Progenitor cell of endocrine pancreas (in vitro differentiated cells): ENCODE measurements at regions not wholly inside any gene's neighbourhood (a gene's known extent, or its start where the extent isn't known, plus 50 kb on each side); places are given as distances from the start of the nearest gene placed in this dataset.
A peak's percentile ranks its signal among the peaks of the same experiment; 100 is the strongest.

Experiments used
- DNase-seq: peaks from one replicate; pipeline ENCODE4 v3.0.0; 2021; ENCODE audit warnings: low spot score; ENCODE audit not compliant: unreplicated experiment
- H3K27ac Mint-ChIP-seq: 2 replicates; pipeline ENCODE4 v1.8.0; 2021; ENCODE audit warnings: mild to moderate bottlenecking, moderate library complexity, mixed read lengths
- H3K27me3 Mint-ChIP-seq: 2 replicates; pipeline ENCODE4 v1.8.0; 2021; ENCODE audit warnings: mixed read lengths
- H3K36me3 Mint-ChIP-seq: 2 replicates; pipeline ENCODE4 v1.8.0; 2022; ENCODE audit warnings: mixed read lengths; ENCODE audit not compliant: insufficient read depth
- H3K4me1 Mint-ChIP-seq: 2 replicates; pipeline ENCODE4 v1.8.0; 2021; ENCODE audit warnings: low read depth, mixed read lengths
- H3K4me3 Mint-ChIP-seq: 2 replicates; pipeline ENCODE4 v1.8.0; 2021; ENCODE audit warnings: low read depth, mild to moderate bottlenecking, moderate library complexity, mixed read lengths
- H3K9me3 Mint-ChIP-seq: 2 replicates; pipeline ENCODE4 v1.8.0; 2021; ENCODE audit warnings: low read depth, mixed read lengths
- TF ChIP-seq, protein P1 (sequence below): fragments of 200-600 bp; sonication (generic); IDR thresholded peaks from one replicate; pipeline ENCODE4 v1.5.0; 2021; ENCODE audit warnings: antibody characterized with exemption, mild to moderate bottlenecking; ENCODE audit not compliant: unreplicated experiment

- no peak for DNase-seq
- Mint-ChIP-seq H3K36me3 (no peaks in the 10 kb centered on the region), H3K27me3 (peaks cover 29% of the 10 kb centered on the region), H3K4me3 (no peak overlapping the region), H3K4me1 (no peaks in the 10 kb centered on the region), H3K9me3 (no peaks in the 10 kb centered on the region), H3K27ac (no peak overlapping the region)
- TF ChIP-seq, protein P1, sequence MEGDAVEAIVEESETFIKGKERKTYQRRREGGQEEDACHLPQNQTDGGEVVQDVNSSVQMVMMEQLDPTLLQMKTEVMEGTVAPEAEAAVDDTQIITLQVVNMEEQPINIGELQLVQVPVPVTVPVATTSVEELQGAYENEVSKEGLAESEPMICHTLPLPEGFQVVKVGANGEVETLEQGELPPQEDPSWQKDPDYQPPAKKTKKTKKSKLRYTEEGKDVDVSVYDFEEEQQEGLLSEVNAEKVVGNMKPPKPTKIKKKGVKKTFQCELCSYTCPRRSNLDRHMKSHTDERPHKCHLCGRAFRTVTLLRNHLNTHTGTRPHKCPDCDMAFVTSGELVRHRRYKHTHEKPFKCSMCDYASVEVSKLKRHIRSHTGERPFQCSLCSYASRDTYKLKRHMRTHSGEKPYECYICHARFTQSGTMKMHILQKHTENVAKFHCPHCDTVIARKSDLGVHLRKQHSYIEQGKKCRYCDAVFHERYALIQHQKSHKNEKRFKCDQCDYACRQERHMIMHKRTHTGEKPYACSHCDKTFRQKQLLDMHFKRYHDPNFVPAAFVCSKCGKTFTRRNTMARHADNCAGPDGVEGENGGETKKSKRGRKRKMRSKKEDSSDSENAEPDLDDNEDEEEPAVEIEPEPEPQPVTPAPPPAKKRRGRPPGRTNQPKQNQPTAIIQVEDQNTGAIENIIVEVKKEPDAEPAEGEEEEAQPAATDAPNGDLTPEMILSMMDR = no peak
These were observed 60.9 kb upstream of the KLHL29 start for GRCh38 chr2:23323917-23324680.

DNA sequence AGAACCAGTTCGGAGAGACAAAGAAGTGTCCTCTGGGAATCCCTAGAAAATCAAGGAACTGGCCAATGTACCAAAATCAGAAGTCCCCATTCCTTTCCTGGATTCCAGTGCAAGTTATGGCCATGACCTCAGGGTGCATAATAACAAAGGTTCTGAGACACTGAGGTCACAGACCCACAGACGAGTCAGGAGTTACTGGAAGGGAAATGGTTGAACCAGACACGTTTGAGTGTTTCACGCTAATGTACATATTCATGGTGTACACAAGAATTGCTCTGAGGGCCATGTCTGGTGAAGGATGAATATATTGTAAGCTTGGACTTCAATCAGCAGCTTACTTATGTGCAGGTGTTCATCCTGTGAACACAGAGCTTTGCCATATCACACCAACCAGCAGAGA, 58.6 kb upstream of the KLHL29 start:
- Mint-ChIP-seq H3K4me1 (no peaks in the 10 kb centered on the region), H3K27me3 (peaks cover 46% of the 10 kb centered on the region), H3K27ac (no peak overlapping the region), H3K36me3 (no peaks in the 10 kb centered on the region), H3K9me3 (no peaks in the 10 kb centered on the region), H3K4me3 (no peak overlapping the region)
- DNase-seq = no peak
- TF ChIP-seq, protein P1 = no peak

GRCh38 chr2:23327416-23327815, 57.6 kb upstream of the KLHL29 start:
- H3K27me3 Mint-ChIP-seq = peaks cover 50% of the 10 kb centered on the region
- TF ChIP-seq, protein P1 = no peak
- no peaks in the 10 kb centered on the region for H3K9me3 Mint-ChIP-seq
- H3K36me3 Mint-ChIP-seq = no peaks in the 10 kb centered on the region
- no peaks in the 10 kb centered on the region for H3K4me1 Mint-ChIP-seq
- no peak overlapping the region for H3K27ac Mint-ChIP-seq
- no peak for DNase-seq
- H3K4me3 Mint-ChIP-seq = no peak overlapping the region

GRCh38 chr2:23327887-23328286, 57.1 kb upstream of the KLHL29 start:
- Mint-ChIP-seq H3K9me3 (no peaks in the 10 kb centered on the region), H3K4me3 (no peak overlapping the region), H3K27me3 (peaks cover 48% of the 10 kb centered on the region), H3K27ac (no peak overlapping the region), H3K4me1 (no peaks in the 10 kb centered on the region), H3K36me3 (no peaks in the 10 kb centered on the region)
- TF ChIP-seq, protein P1 = no peak
- DNase-seq = no peak

GRCh38 chr2:23330214-23330613, 54.8 kb upstream of the KLHL29 start:
- no peaks in the 10 kb centered on the region for H3K36me3 Mint-ChIP-seq
- TF ChIP-seq, protein P1 = peak; percentile 40
- no peak overlapping the region for H3K4me3 Mint-ChIP-seq
- H3K27me3 Mint-ChIP-seq = peaks cover 61% of the 10 kb centered on the region
- H3K27ac Mint-ChIP-seq = no peak overlapping the region
- H3K9me3 Mint-ChIP-seq = no peaks in the 10 kb centered on the region
- DNase-seq = peak; percentile 33
- H3K4me1 Mint-ChIP-seq = no peaks in the 10 kb centered on the region
